Nephron progenitor cell (in vitro differentiated cells): ENCODE measurements at regions not wholly inside any gene's neighbourhood (a gene's known extent, or its start where the extent isn't known, plus 50 kb on each side); places are given as distances from the start of the nearest gene placed in this dataset.

Experiments
- DNase-seq: peaks from one replicate; pipeline ENCODE4 v3.0.0; 2021
- H3K27ac Mint-ChIP-seq: 2 replicates; pipeline ENCODE4 v1.8.0; 2021; ENCODE audit warnings: mild to moderate bottlenecking, moderate library complexity, mixed read lengths
- H3K27me3 Mint-ChIP-seq: 2 replicates; pipeline ENCODE4 v1.8.0; 2021; ENCODE audit warnings: mild to moderate bottlenecking, low read depth, mixed read lengths; ENCODE audit not compliant: poor library complexity
- H3K36me3 Mint-ChIP-seq: 2 replicates; pipeline ENCODE4 v1.8.0; 2021; ENCODE audit warnings: low read depth, mixed read lengths
- H3K4me1 Mint-ChIP-seq: 2 replicates; pipeline ENCODE4 v1.8.0; 2021; ENCODE audit warnings: mixed read lengths
- H3K4me3 Mint-ChIP-seq: 2 replicates; pipeline ENCODE4 v1.8.0; 2021; ENCODE audit warnings: mild to moderate bottlenecking, moderate library complexity, mixed read lengths
- H3K9me3 Mint-ChIP-seq: 2 replicates; pipeline ENCODE4 v1.8.0; 2021; ENCODE audit warnings: mild to moderate bottlenecking, moderate library complexity, mixed read lengths
- TF ChIP-seq, protein P1 (sequence below): fragments of 200-600 bp; sonication (generic); IDR thresholded peaks from 2 replicates; pipeline ENCODE4 v1.5.0; 2021; ENCODE audit warnings: antibody characterized with exemption

DNA sequence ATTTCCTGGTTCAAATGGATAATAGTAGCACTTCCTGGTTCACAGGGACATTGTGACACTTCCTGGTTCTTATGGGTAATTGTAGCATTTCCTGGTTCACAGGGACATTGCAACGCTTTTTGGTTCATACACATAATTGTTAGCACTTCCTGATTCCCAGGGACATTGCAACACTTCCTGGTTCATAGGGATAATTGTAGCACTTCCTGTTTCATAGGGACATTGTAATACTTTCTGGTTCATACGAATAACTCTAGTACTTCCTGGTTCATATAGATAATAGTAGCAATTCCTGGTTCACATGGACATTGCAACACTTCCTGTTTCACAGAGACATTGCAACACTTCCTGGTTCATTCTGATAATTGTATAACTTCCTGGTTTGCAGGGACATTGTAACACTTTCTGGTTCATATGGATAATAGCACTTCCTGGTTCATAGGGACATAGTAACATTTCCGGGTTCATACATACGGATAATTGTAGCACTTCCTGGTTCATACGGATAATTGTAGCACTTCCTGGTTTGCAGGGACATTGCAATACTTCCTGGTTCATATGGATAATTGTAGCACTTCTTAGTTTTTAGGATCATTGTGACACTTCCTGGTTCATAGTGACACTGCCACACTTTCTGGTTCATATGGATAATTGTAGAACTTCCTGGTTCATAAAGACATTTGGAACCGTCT, 61.6 kb upstream of the CD99 start:
- TF ChIP-seq, protein P1, sequence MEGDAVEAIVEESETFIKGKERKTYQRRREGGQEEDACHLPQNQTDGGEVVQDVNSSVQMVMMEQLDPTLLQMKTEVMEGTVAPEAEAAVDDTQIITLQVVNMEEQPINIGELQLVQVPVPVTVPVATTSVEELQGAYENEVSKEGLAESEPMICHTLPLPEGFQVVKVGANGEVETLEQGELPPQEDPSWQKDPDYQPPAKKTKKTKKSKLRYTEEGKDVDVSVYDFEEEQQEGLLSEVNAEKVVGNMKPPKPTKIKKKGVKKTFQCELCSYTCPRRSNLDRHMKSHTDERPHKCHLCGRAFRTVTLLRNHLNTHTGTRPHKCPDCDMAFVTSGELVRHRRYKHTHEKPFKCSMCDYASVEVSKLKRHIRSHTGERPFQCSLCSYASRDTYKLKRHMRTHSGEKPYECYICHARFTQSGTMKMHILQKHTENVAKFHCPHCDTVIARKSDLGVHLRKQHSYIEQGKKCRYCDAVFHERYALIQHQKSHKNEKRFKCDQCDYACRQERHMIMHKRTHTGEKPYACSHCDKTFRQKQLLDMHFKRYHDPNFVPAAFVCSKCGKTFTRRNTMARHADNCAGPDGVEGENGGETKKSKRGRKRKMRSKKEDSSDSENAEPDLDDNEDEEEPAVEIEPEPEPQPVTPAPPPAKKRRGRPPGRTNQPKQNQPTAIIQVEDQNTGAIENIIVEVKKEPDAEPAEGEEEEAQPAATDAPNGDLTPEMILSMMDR, result no peak
- peaks cover 73% of the 10 kb centered on the region for H3K36me3 Mint-ChIP-seq
- no peak for DNase-seq
- H3K4me1 Mint-ChIP-seq, result no peaks in the 10 kb centered on the region
- H3K27ac Mint-ChIP-seq, result no peak overlapping the region
- no peak overlapping the region for H3K4me3 Mint-ChIP-seq
- peaks cover 20% of the 10 kb centered on the region for H3K9me3 Mint-ChIP-seq
- peaks cover 3% of the 10 kb centered on the region for H3K27me3 Mint-ChIP-seq

DNA sequence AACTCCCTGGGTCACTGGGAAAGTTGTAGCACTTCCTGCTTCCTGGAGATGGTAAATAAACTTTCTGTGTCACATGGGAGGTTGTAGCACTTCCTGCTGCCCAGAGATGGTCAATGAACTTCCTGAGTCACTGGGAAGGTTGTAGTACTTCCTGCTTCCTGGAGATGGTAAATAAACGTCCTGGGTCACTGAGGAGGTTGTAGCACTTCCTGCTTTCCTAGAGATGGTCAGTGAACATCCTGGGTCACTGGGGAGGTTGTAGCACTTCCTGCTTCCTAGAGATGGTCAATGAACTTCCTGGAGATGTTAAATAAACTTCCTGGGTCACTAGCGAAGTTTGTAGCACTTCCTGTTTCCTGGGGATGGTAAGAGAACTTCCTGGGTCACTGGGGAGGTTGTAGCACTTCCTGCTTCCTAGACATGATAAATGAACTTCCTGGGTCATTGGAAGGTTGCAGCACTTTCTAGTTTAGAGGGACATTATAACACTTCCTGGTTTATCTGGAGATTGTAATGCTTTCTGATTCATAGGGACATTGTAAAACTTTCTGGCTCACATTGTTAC, 62.3 kb upstream of the CD99 start:
- H3K4me1 Mint-ChIP-seq, result no peaks in the 10 kb centered on the region

DNA sequence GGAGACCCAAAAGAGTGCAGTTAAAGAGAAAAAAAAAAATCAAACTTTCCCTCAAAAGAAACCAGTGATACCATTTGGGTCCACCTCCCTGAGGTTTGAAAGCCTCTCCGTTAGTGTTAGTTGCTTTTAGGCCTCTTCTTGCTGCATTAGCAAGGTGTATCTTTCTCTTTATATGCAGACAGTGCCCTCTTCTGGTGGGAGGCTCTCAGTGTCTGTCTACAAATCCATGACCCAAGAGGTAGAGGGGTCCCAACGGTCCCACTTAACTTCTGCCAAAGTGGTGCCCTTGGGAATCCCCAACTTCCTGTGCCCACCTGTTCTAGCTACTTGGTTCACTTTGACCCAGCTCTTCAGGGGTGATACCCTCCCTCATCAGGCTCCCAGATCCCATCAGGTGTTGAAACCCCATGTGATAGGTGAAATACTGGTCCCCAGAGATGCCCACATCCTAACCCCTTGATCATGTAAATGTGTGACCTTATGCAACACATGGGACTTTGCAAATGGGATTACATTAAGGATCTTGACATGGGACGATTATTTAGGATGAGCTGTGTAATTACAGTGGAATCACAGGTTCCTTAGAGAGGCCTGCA, 63.7 kb upstream of the CD99 start:
- no peak overlapping the region for H3K27ac Mint-ChIP-seq
- H3K36me3 Mint-ChIP-seq, result peaks cover 80% of the 10 kb centered on the region
- peaks cover 20% of the 10 kb centered on the region for H3K9me3 Mint-ChIP-seq
- no peak overlapping the region for H3K4me3 Mint-ChIP-seq
- DNase-seq, result peak; percentile 55
- TF ChIP-seq, protein P1, result peak; percentile 70
- H3K4me1 Mint-ChIP-seq, result no peaks in the 10 kb centered on the region
- H3K27me3 Mint-ChIP-seq, result peaks cover 3% of the 10 kb centered on the region

More for the DNA sequence above, 62.3 kb upstream of the CD99 start:
- no peak overlapping the region for H3K4me3 Mint-ChIP-seq
- no peak overlapping the region for H3K27ac Mint-ChIP-seq
- no peak for DNase-seq
- H3K9me3 Mint-ChIP-seq, result peaks cover 20% of the 10 kb centered on the region
- TF ChIP-seq, protein P1, result no peak
- H3K27me3 Mint-ChIP-seq, result peaks cover 3% of the 10 kb centered on the region
- H3K36me3 Mint-ChIP-seq, result peaks cover 73% of the 10 kb centered on the region

DNA sequence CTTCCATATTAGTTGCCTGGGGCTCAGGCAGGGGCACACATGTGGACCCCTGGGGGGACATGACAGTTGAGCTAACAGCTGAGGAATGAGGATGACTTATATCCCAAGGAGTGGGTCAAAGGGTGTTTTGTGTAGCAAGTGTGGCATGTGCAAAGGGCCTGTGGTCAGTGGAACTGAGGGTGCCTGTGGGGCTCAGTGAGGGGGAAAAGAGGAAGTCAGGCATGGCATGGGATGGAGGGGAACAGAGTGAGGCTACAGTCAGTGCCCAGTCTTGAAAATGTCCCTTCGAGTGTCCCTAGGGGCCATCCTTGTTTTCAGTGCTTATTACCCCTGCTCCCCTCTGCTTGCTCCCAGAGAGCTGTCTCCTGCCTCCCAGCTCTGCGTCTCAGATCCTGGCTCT, 64.3 kb upstream of the CD99 start:
- Mint-ChIP-seq H3K4me1 (no peaks in the 10 kb centered on the region), H3K27ac (no peak overlapping the region), H3K27me3 (peaks cover 3% of the 10 kb centered on the region), H3K36me3 (peaks cover 76% of the 10 kb centered on the region), H3K9me3 (peaks cover 20% of the 10 kb centered on the region), H3K4me3 (no peak overlapping the region)
- TF ChIP-seq, protein P1, result no peak
- no peak for DNase-seq

DNA sequence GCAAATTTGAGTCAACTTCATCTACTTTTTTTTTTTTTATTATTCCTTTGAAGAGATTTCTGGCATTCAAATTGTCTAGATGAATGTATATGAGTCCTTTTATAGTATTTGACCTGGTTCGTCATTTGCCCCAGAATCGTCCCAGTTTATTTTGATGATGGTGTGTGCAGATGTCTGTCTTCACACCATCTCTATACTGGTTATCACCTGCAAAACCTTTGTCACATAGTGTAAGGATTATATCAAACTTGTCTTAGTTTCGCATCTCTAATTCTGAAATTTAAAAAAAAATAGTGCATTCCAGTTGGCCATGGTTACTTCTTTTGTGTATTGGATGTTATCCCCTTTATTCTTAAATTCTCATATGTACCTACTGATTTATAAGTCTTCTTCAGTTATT, 70.5 kb upstream of the CD99 start:
- Mint-ChIP-seq H3K36me3 (peaks cover 62% of the 10 kb centered on the region), H3K27ac (no peak overlapping the region), H3K4me3 (no peak overlapping the region), H3K4me1 (peaks cover 11% of the 10 kb centered on the region), H3K27me3 (no peaks in the 10 kb centered on the region), H3K9me3 (no peaks in the 10 kb centered on the region)
- TF ChIP-seq, protein P1, result no peak
- no peak for DNase-seq

DNA sequence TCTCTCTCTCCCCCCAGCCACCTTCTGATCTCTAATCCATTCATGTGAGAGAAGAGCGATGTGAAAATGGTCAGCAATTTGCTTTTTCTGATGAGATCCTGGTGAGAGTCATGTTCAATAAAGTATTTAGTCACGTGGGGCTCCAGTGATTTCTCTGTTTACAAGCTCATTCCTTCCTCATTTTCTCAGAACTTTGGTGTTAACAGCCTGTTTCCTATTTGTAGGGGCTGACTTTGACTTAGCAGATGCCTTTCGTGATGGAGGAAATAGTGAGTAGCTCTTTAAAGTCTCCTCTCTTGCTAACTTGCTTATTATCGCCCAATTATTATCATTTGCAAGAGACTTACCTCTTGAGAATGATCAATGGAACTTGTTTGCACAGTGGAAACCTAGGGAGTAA, 72.6 kb upstream of the CD99 start:
- peak overlapping the region; percentile 12 for H3K27ac Mint-ChIP-seq
- H3K36me3 Mint-ChIP-seq, result peaks cover 65% of the 10 kb centered on the region
- TF ChIP-seq, protein P1, result no peak
- no peaks in the 10 kb centered on the region for H3K9me3 Mint-ChIP-seq
- H3K4me3 Mint-ChIP-seq, result no peak overlapping the region
- no peak for DNase-seq
- H3K4me1 Mint-ChIP-seq, result peaks cover 19% of the 10 kb centered on the region
- no peaks in the 10 kb centered on the region for H3K27me3 Mint-ChIP-seq
